Brain microvascular endothelial cell (primary cell): ENCODE measurements at regions not wholly inside any gene's neighbourhood (a gene's known extent, or its start where the extent isn't known, plus 50 kb on each side); places are given as distances from the start of the nearest gene placed in this dataset.

Source experiments
- DNase-seq: peaks from one replicate; pipeline ENCODE4 v3.0.0-alpha.2; 2020
- H3K27ac ChIP-seq: fragments of 250-450 bp; sonication (Bioruptor Pico); 2 replicates; pipeline ENCODE4 v1.5.1; 2020; ENCODE audit warnings: mild to moderate bottlenecking, moderate library complexity
- H3K27me3 ChIP-seq: fragments of 250-450 bp; sonication (Bioruptor Pico); replicated peaks from 2 replicates; pipeline ENCODE4 v1.5.1; 2020; ENCODE audit warnings: mild to moderate bottlenecking
- H3K36me3 ChIP-seq: fragments of 250-450 bp; sonication (Bioruptor Pico); replicated peaks from 2 replicates; pipeline ENCODE4 v1.5.1; 2020; ENCODE audit warnings: mild to moderate bottlenecking
- H3K4me3 ChIP-seq: 2 replicates; pipeline ENCODE4 v1.5.1; 2011; ENCODE audit warnings: low read depth, mild to moderate bottlenecking, control low read depth, low read length, moderate library complexity
- in situ Hi-C: cut with HindIII; loops from 2 replicates; pipeline ENCODE4 v1.10.0; 2017; ENCODE audit warnings: low sequenced_read_pairs, low pct_ligation_motif_present
- TF ChIP-seq, protein P1 (sequence below): IDR thresholded peaks from 2 replicates; pipeline ENCODE4 v1.5.1; 2011; ENCODE audit warnings: low read depth, mild to moderate bottlenecking, moderate library complexity, low read length, control low read depth, inconsistent platforms; ENCODE audit errors: missing control alignments

GRCh38 chr6:115617031-115617430, 443.7 kb downstream of the FRK start:
- Histone ChIP-seq H3K4me3 (no peak overlapping the region), H3K27me3 (no peaks in the 10 kb centered on the region), H3K27ac (no peak overlapping the region), H3K36me3 (no peaks in the 10 kb centered on the region)
- in situ Hi-C loops = no loop called here
- TF ChIP-seq, protein P1, sequence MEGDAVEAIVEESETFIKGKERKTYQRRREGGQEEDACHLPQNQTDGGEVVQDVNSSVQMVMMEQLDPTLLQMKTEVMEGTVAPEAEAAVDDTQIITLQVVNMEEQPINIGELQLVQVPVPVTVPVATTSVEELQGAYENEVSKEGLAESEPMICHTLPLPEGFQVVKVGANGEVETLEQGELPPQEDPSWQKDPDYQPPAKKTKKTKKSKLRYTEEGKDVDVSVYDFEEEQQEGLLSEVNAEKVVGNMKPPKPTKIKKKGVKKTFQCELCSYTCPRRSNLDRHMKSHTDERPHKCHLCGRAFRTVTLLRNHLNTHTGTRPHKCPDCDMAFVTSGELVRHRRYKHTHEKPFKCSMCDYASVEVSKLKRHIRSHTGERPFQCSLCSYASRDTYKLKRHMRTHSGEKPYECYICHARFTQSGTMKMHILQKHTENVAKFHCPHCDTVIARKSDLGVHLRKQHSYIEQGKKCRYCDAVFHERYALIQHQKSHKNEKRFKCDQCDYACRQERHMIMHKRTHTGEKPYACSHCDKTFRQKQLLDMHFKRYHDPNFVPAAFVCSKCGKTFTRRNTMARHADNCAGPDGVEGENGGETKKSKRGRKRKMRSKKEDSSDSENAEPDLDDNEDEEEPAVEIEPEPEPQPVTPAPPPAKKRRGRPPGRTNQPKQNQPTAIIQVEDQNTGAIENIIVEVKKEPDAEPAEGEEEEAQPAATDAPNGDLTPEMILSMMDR = no peak
- DNase-seq = no peak

GRCh38 chr6:115613488-115613887, 447.2 kb downstream of the FRK start:
- TF ChIP-seq, protein P1 = no peak
- H3K27me3 ChIP-seq = no peaks in the 10 kb centered on the region
- H3K27ac ChIP-seq = no peak overlapping the region
- H3K36me3 ChIP-seq = no peaks in the 10 kb centered on the region
- in situ Hi-C loops = no loop called here
- DNase-seq = no peak
- H3K4me3 ChIP-seq = no peak overlapping the region

DNA sequence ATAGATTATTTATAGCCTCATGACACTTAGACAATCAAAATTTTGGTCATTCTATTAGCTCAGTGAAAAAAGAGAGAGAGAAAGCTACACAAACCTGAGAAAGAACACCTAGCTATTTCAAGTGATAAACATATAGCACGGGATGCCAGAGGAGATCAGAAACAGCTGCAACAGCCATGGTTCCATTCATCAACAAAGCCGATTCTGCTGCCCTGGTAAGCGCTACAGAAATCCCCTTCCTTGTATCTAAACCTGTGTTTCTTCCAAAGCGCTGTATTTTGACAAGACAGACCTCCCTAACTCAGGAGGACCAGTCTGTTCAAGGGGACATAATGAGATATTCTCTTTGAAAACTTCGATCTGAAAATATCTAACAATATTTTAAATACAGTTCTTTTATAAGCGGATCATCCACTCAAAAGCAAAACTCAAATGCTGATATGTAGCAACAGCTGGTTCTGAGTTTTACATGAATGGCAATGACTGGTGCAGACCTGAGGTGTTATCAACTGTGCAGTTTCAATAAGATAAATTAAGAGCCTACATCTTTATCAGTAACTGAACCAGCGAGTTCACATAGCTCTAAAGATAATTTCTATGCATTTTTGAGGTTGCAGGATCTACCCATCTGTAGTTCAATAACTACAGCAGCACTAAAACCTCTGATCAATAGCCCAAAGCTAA, 447.8 kb downstream of the FRK start:
- Histone ChIP-seq H3K4me3 (no peak overlapping the region), H3K36me3 (no peaks in the 10 kb centered on the region), H3K27me3 (no peaks in the 10 kb centered on the region), H3K27ac (no peak overlapping the region)
- in situ Hi-C loops = no loop called here
- no peak for DNase-seq
- TF ChIP-seq, protein P1 = no peak

- no peaks in the 10 kb centered on the region for H3K36me3 ChIP-seq
- H3K27me3 ChIP-seq = no peaks in the 10 kb centered on the region
- H3K27ac ChIP-seq = no peak overlapping the region
- in situ Hi-C loops = no loop called here
- TF ChIP-seq, protein P1 = no peak
- H3K4me3 ChIP-seq = no peak overlapping the region
- DNase-seq = no peak
Observed at GRCh38 chr6:115612216-115612615, 448.5 kb downstream of the FRK start.

- Histone ChIP-seq H3K27ac (no peak overlapping the region), H3K27me3 (no peaks in the 10 kb centered on the region), H3K36me3 (no peaks in the 10 kb centered on the region), H3K4me3 (no peak overlapping the region)
- in situ Hi-C loops = no loop called here
- DNase-seq = no peak
- TF ChIP-seq, protein P1 = no peak
Observed at GRCh38 chr6:115610696-115611095, 450.0 kb downstream of the FRK start.

- in situ Hi-C loops = no loop called here
- TF ChIP-seq, protein P1 = no peak
- H3K4me3 ChIP-seq = no peak overlapping the region
- H3K36me3 ChIP-seq = no peaks in the 10 kb centered on the region
- no peaks in the 10 kb centered on the region for H3K27me3 ChIP-seq
- H3K27ac ChIP-seq = no peak overlapping the region
- no peak for DNase-seq
Observed at GRCh38 chr6:115609111-115609510, 451.6 kb downstream of the FRK start.
